ENCODE measurements at regions not wholly inside any gene's neighbourhood (a gene's known extent, or its start where the extent isn't known, plus 50 kb on each side); places are given as distances from the start of the nearest gene placed in this dataset.

GRCh38 chr11:29029452-29029851 lies 921.3 kb downstream of the METTL15 start:
- no peak for DNase-seq

GRCh38 chr11:29027436-29027835 lies 919.2 kb downstream of the METTL15 start:
- DNase-seq: no peak

GRCh38 chr11:29026286-29026685 lies 918.1 kb downstream of the METTL15 start:
- DNase-seq: no peak

GRCh38 chr11:29025001-29025400 lies 916.8 kb downstream of the METTL15 start:
- DNase-seq: no peak

- no peak for DNase-seq
These were observed 916.2 kb downstream of the METTL15 start for GRCh38 chr11:29024386-29024785.

GRCh38 chr11:29023761-29024160 lies 915.6 kb downstream of the METTL15 start:
- no peak for DNase-seq

- no peak for DNase-seq
These were observed 914.5 kb downstream of the METTL15 start for GRCh38 chr11:29022676-29023075.

- no peak for DNase-seq
These were observed 911.9 kb downstream of the METTL15 start for GRCh38 chr11:29019960-29020683.

GRCh38 chr11:29018631-29019030 lies 910.4 kb downstream of the METTL15 start:
- no peak for DNase-seq

- DNase-seq: no peak
These were observed 909.8 kb downstream of the METTL15 start for GRCh38 chr11:29017941-29018340.

- no peak for DNase-seq
These were observed 904.3 kb downstream of the METTL15 start for GRCh38 chr11:29012507-29012906.

- DNase-seq: no peak
These were observed 901.2 kb downstream of the METTL15 start for GRCh38 chr11:29009426-29009825.

- DNase-seq: no peak
These were observed 900.3 kb downstream of the METTL15 start for GRCh38 chr11:29008481-29008880.

- no peak for DNase-seq
These were observed 898.5 kb downstream of the METTL15 start for GRCh38 chr11:29006668-29007067.

- DNase-seq: no peak
These were observed 897.3 kb downstream of the METTL15 start for GRCh38 chr11:29005401-29005980.

GRCh38 chr11:29002816-29003215 lies 894.6 kb downstream of the METTL15 start:
- DNase-seq: no peak

- no peak for DNase-seq
These were observed 891.4 kb downstream of the METTL15 start for GRCh38 chr11:28999620-29000019.

GRCh38 chr11:28992996-28993395 lies 884.8 kb downstream of the METTL15 start:
- DNase-seq: no peak

GRCh38 chr11:28984231-28984630 lies 876.0 kb downstream of the METTL15 start:
- DNase-seq: no peak

- DNase-seq: no peak
These were observed 875.6 kb downstream of the METTL15 start for GRCh38 chr11:28983780-28984179.

- DNase-seq: no peak
These were observed 873.2 kb downstream of the METTL15 start for GRCh38 chr11:28981381-28981780.

- no peak for DNase-seq
These were observed 868.6 kb downstream of the METTL15 start for GRCh38 chr11:28976801-28977145.

GRCh38 chr11:28976012-28976800 lies 868.0 kb downstream of the METTL15 start:
- no peak for DNase-seq

GRCh38 chr11:28969832-28970231 lies 861.6 kb downstream of the METTL15 start:
- no peak for DNase-seq

Data from femur (tissue), 1 donor.